Tibial artery (tissue), 4 donors: ENCODE measurements at regions not wholly inside any gene's neighbourhood (a gene's known extent, or its start where the extent isn't known, plus 50 kb on each side); places are given as distances from the start of the nearest gene placed in this dataset.

Source experiments
- DNase-seq, 2 donors: peaks; one replicate each; pipeline ENCODE4 v3.0.0-alpha.2; 2019
- H3K27ac ChIP-seq, 2 donors: fragments of 200-600 bp; sonication (generic) in 1 of 2; 1 replicate in 1 of 2; 2 replicates in 1 of 2; pipeline ENCODE4 v1.5.1; 2018 to 2019; ENCODE audit warnings: mild to moderate bottlenecking in 1 of 2
- H3K27me3 ChIP-seq, 2 donors: fragments of 200-600 bp; sonication (generic) in 1 of 2; one replicate each; pipeline versions ENCODE4 v1.5.1 to v1.6.0; 2016 to 2019
- H3K36me3 ChIP-seq, 3 donors: fragments of 200-600 bp; sonication (generic) in 2 of 3; one replicate each; pipeline ENCODE4 v1.5.1; 2016 to 2019; ENCODE audit warnings: mild to moderate bottlenecking in 2 of 3
- H3K4me1 ChIP-seq, 4 donors: fragments of 200-600 bp; sonication (generic) in 2 of 4; 1 replicate in 3 of 4; 2 replicates in 1 of 4; pipeline ENCODE4 v1.5.1; 2016 to 2019
- H3K4me3 ChIP-seq, 2 donors: fragments of 200-600 bp; sonication (generic) in 1 of 2; 1 replicate in 1 of 2; 2 replicates in 1 of 2; pipeline ENCODE4 v1.5.1; 2018 to 2019; ENCODE audit warnings: mild to moderate bottlenecking in 2 of 2
- H3K9me3 ChIP-seq, 3 donors: fragments of 200-600 bp; sonication (generic) in 1 of 3; one replicate each; pipeline ENCODE4 v1.5.1; 2016 to 2019
- intact Hi-C: fragments of 100-400 bp; cut with DNase I; formaldehyde crosslinking; loops from one replicate; pipeline ENCODE4 v1.15.0; 2023; ENCODE audit warnings: low total_unique reads
- TF ChIP-seq, protein P1 (sequence below), 2 experiments: fragments of 200-600 bp in 1 of 2; fragments of 450-650 bp in 1 of 2; IDR thresholded peaks; one replicate each; pipeline ENCODE4 v1.5.1; 2017 to 2019; ENCODE audit warnings: antibody characterized with exemption in 2 of 2, mild to moderate bottlenecking in 1 of 2, moderate library complexity in 1 of 2

DNA sequence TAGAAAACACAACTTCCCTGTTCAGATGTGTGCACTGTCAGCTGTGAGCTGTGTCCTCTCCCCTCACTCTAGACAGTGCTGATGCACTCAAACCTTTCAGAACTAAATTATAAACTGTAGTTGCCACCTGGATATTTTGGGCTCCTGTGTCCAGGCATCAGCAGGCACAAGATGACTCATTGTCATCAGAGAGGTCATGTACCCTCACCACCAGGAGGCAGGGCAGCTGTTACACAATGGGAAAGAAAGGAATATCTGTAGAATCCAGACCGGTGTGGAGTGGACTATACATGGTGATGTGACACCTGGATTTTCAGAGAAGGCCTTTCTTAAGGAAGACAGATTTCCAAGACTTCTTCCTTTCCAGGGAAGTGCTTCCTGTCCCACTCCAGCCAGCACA lies 854.4 kb upstream of the AGA start:
- Histone ChIP-seq H3K36me3 (no peaks in the 10 kb centered on the region), H3K4me3 (no peak overlapping the region), H3K9me3 (no peaks in the 10 kb centered on the region), H3K27me3 (no peaks in the 10 kb centered on the region), H3K27ac (no peak overlapping the region), H3K4me1 (no peaks in the 10 kb centered on the region)
- no peak for DNase-seq
- intact Hi-C loops = no loop called here
- TF ChIP-seq, protein P1, sequence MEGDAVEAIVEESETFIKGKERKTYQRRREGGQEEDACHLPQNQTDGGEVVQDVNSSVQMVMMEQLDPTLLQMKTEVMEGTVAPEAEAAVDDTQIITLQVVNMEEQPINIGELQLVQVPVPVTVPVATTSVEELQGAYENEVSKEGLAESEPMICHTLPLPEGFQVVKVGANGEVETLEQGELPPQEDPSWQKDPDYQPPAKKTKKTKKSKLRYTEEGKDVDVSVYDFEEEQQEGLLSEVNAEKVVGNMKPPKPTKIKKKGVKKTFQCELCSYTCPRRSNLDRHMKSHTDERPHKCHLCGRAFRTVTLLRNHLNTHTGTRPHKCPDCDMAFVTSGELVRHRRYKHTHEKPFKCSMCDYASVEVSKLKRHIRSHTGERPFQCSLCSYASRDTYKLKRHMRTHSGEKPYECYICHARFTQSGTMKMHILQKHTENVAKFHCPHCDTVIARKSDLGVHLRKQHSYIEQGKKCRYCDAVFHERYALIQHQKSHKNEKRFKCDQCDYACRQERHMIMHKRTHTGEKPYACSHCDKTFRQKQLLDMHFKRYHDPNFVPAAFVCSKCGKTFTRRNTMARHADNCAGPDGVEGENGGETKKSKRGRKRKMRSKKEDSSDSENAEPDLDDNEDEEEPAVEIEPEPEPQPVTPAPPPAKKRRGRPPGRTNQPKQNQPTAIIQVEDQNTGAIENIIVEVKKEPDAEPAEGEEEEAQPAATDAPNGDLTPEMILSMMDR (IDR thresholded peaks at IDR 0.05) = no peak

DNA sequence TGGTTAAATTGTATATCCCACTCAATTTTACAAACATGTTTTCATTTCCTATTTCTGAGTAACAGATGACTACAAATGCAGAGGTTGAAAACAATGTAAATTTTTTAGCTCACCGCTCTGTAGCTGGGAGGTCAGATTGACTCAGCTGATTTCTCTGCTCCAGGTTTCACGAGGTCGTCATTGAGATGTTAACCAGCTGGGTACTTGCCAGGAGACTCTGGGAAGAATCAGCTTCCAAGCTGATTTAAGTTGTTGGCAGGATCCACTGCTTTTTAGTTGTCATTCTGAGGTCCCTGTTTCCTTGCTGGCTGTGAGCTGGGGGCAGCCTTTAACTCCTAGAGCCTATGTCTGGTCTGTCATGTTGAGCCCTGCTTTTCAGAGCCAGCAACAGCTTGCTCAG lies 864.3 kb upstream of the AGA start:
- intact Hi-C loops = no loop called here
- no peaks in the 10 kb centered on the region for H3K27me3 ChIP-seq

DNA sequence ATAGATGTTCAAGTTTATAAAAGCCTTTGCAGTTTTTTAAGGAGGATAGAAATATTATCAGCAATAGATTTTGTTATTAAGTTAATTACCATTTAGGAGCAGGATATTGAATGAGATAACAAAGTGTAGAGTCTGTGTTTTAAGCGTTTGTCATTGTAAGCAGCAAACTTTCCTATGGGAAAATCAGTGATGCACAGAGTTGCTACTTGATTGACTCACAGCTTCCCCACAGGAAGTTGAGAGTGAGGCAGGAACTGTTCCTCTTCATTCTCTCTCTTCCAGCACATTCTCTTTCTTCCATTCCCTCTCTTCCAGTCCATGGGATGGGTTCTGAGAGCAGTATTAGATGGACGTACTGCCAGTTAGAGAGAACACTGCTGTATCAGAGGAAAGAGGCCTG lies 867.7 kb upstream of the AGA start:
- H3K36me3 ChIP-seq = no peaks in the 10 kb centered on the region
- intact Hi-C loops = no loop called here
- no peaks in the 10 kb centered on the region for H3K9me3 ChIP-seq
- no peak for DNase-seq
- TF ChIP-seq, protein P1 (IDR thresholded peaks at IDR 0.05) = no peak
- H3K27me3 ChIP-seq = no peaks in the 10 kb centered on the region
- H3K27ac ChIP-seq = no peak overlapping the region
- H3K4me1 ChIP-seq = no peaks in the 10 kb centered on the region
- no peak overlapping the region for H3K4me3 ChIP-seq

More for the DNA sequence above, 864.3 kb upstream of the AGA start:
- Histone ChIP-seq H3K4me3 (no peak overlapping the region), H3K36me3 (no peaks in the 10 kb centered on the region), H3K4me1 (no peaks in the 10 kb centered on the region), H3K27ac (no peak overlapping the region), H3K9me3 (no peaks in the 10 kb centered on the region)
- no peak for DNase-seq
- TF ChIP-seq, protein P1 (IDR thresholded peaks at IDR 0.05) = no peak

DNA sequence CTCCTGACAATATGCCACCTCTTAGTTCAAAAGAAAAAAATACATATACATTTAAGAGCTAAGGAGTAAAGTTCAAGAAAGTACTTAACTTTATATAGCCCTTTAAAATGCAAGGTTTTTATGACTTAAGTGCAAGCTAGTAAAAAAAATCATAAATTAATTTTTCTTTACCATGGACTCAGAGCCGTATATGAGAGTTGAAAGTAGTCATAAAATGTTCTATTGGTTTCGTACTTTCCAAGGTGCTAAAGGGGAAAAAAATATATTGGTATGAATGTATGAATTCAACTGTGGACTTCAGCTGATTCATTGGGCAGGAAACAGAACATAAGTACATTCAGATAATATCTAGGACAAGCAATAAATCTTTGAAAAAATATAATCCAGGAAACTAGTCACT lies 869.8 kb upstream of the AGA start:
- no peak overlapping the region for H3K4me3 ChIP-seq
- no peak for DNase-seq
- intact Hi-C loops = no loop called here
- H3K27me3 ChIP-seq = no peaks in the 10 kb centered on the region
- H3K4me1 ChIP-seq = no peaks in the 10 kb centered on the region
- H3K9me3 ChIP-seq = no peaks in the 10 kb centered on the region
- TF ChIP-seq, protein P1 (IDR thresholded peaks at IDR 0.05) = no peak
- H3K36me3 ChIP-seq = no peaks in the 10 kb centered on the region
- no peak overlapping the region for H3K27ac ChIP-seq

DNA sequence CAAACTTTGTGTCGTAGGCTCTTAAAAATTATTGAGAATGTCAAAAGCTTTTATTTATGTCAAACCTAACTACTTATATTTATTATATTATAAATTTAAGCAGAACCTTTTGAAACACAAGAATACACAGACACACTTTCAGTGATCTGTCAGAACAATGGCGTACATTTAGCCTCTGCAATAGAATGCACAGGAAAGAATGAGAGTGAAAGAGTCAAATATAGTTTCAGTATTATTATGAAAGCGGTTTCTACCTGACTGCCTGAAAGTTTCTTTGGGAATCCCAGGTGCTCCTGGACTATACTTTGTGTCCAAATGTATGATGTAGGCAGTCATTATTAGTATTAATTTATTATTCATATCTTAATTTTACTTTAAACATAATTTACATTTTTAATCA lies 872.0 kb upstream of the AGA start:
- no peak overlapping the region for H3K4me3 ChIP-seq
- H3K27me3 ChIP-seq = no peaks in the 10 kb centered on the region
- no peak overlapping the region for H3K27ac ChIP-seq
- intact Hi-C loops = no loop called here
- no peaks in the 10 kb centered on the region for H3K36me3 ChIP-seq
- H3K4me1 ChIP-seq = no peaks in the 10 kb centered on the region
- TF ChIP-seq, protein P1 (IDR thresholded peaks at IDR 0.05) = no peak
- H3K9me3 ChIP-seq = peaks cover 0 to 4% (median 1%) of the 10 kb centered on the region in 3 donors
- DNase-seq = no peak

DNA sequence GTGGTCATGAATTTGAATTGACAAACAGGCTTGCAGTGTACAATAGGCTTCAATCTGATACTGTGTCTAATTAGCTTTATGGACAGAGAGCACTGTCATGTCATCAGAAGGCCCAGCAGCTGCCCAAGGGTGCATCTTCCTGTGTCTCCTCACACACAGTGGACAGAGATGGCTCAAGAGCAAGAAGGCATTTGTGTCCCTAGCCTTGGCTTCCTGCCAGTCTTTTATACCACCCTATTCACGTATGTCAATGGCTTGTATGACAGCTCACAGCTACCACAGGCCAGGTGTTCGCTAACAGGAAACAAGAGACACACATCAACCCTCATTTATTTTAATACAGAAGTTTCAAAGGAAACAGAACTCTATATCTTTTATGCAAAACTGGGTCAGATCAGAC lies 874.0 kb upstream of the AGA start:
- intact Hi-C loops = no loop called here
- Histone ChIP-seq H3K36me3 (no peaks in the 10 kb centered on the region), H3K27me3 (no peaks in the 10 kb centered on the region), H3K4me1 (no peaks in the 10 kb centered on the region), H3K4me3 (no peak overlapping the region), H3K27ac (no peak overlapping the region), H3K9me3 (peaks cover 3 to 12% (median 11%) of the 10 kb centered on the region in 3 donors)
- no peak for DNase-seq
- TF ChIP-seq, protein P1 (IDR thresholded peaks at IDR 0.05) = no peak
